ENCODE measurements at regions not wholly inside any gene's neighbourhood (a gene's known extent, or its start where the extent isn't known, plus 50 kb on each side); places are given as distances from the start of the nearest gene placed in this dataset.

- Mint-ChIP-seq H3K9me3 (ENCODE audit: unreplicated experiment) (no peaks in the 10 kb centered on the region), H3K27ac (ENCODE audit: unreplicated experiment) (no peak overlapping the region), H3K4me1 (ENCODE audit: unreplicated experiment) (peaks cover 14% of the 10 kb centered on the region), H3K36me3 (ENCODE audit: low read depth, unreplicated experiment) (no peaks in the 10 kb centered on the region), H3K4me3 (ENCODE audit: unreplicated experiment) (no peak overlapping the region), H3K27me3 (ENCODE audit: unreplicated experiment) (peaks cover 4% of the 10 kb centered on the region)
- no peak for DNase-seq (ENCODE audit: low spot score)
- no peak for TF ChIP-seq CTCF (IDR thresholded peaks at IDR 0.05; ENCODE audit: unreplicated experiment)
Measured at GRCh38 chr5:54608423-54609085, 91.0 kb downstream of the SNX18 start.

GRCh38 chr5:54607006-54607405, 89.4 kb downstream of the SNX18 start:
- no peaks in the 10 kb centered on the region for H3K36me3 Mint-ChIP-seq (ENCODE audit: low read depth, unreplicated experiment)
- no peak overlapping the region for H3K27ac Mint-ChIP-seq (ENCODE audit: unreplicated experiment)
- H3K4me3 Mint-ChIP-seq (ENCODE audit: unreplicated experiment) = no peak overlapping the region
- peaks cover 14% of the 10 kb centered on the region for H3K4me1 Mint-ChIP-seq (ENCODE audit: unreplicated experiment)
- DNase-seq (ENCODE audit: low spot score) = no peak
- no peak for TF ChIP-seq CTCF (IDR thresholded peaks at IDR 0.05; ENCODE audit: unreplicated experiment)
- H3K27me3 Mint-ChIP-seq (ENCODE audit: unreplicated experiment) = peaks cover under 1% of the 10 kb centered on the region
- no peaks in the 10 kb centered on the region for H3K9me3 Mint-ChIP-seq (ENCODE audit: unreplicated experiment)

GRCh38 chr5:54603372-54603771, 85.8 kb downstream of the SNX18 start:
- DNase-seq (ENCODE audit: low spot score) = no peak
- Mint-ChIP-seq H3K4me3 (ENCODE audit: unreplicated experiment) (no peak overlapping the region), H3K36me3 (ENCODE audit: low read depth, unreplicated experiment) (no peaks in the 10 kb centered on the region), H3K27ac (ENCODE audit: unreplicated experiment) (no peak overlapping the region), H3K27me3 (ENCODE audit: unreplicated experiment) (peaks cover 6% of the 10 kb centered on the region), H3K9me3 (ENCODE audit: unreplicated experiment) (no peaks in the 10 kb centered on the region), H3K4me1 (ENCODE audit: unreplicated experiment) (peaks cover 3% of the 10 kb centered on the region)
- no peak for TF ChIP-seq CTCF (IDR thresholded peaks at IDR 0.05; ENCODE audit: unreplicated experiment)

GRCh38 chr5:54602475-54602874, 84.9 kb downstream of the SNX18 start:
- peaks cover 6% of the 10 kb centered on the region for H3K27me3 Mint-ChIP-seq (ENCODE audit: unreplicated experiment)
- H3K4me3 Mint-ChIP-seq (ENCODE audit: unreplicated experiment) = no peak overlapping the region
- no peak overlapping the region for H3K27ac Mint-ChIP-seq (ENCODE audit: unreplicated experiment)
- TF ChIP-seq CTCF (IDR thresholded peaks at IDR 0.05; ENCODE audit: unreplicated experiment) = no peak
- H3K36me3 Mint-ChIP-seq (ENCODE audit: low read depth, unreplicated experiment) = no peaks in the 10 kb centered on the region
- no peak for DNase-seq (ENCODE audit: low spot score)
- H3K9me3 Mint-ChIP-seq (ENCODE audit: unreplicated experiment) = no peaks in the 10 kb centered on the region
- peaks cover 3% of the 10 kb centered on the region for H3K4me1 Mint-ChIP-seq (ENCODE audit: unreplicated experiment)

- no peak for DNase-seq (ENCODE audit: low spot score)
- Mint-ChIP-seq H3K4me1 (ENCODE audit: unreplicated experiment) (peaks cover 3% of the 10 kb centered on the region), H3K27me3 (ENCODE audit: unreplicated experiment) (peaks cover 6% of the 10 kb centered on the region), H3K36me3 (ENCODE audit: low read depth, unreplicated experiment) (no peaks in the 10 kb centered on the region), H3K27ac (ENCODE audit: unreplicated experiment) (no peak overlapping the region), H3K9me3 (ENCODE audit: unreplicated experiment) (no peaks in the 10 kb centered on the region), H3K4me3 (ENCODE audit: unreplicated experiment) (no peak overlapping the region)
- no peak for TF ChIP-seq CTCF (IDR thresholded peaks at IDR 0.05; ENCODE audit: unreplicated experiment)
Measured at GRCh38 chr5:54601411-54602230, 84.1 kb downstream of the SNX18 start.

Measured in endothelial cell (in vitro differentiated cells).